HG03439 (cell line): ENCODE measurements at regions not wholly inside any gene's neighbourhood (a gene's known extent, or its start where the extent isn't known, plus 50 kb on each side); places are given as distances from the start of the nearest gene placed in this dataset.
"Not testable (repeated sequence)": the region's sequence is repeated elsewhere in the genome, so short reads cannot be mapped to it uniquely, and the experiment has no call there.

Source experiments
- ATAC-seq: cut with Tn5 transposase; IDR thresholded peaks from one replicate; pipeline ENCODE4 v1.9.1; 2021; ENCODE audit warnings: mild to moderate bottlenecking, moderate library complexity; ENCODE audit not compliant: unreplicated experiment

GRCh38 chr5:112026879-112027278, 269.9 kb upstream of the NREP start:
- ATAC-seq: not testable (repeated sequence)

- ATAC-seq: no peak
Measured at GRCh38 chr5:112025757-112026156, 268.8 kb upstream of the NREP start.

DNA sequence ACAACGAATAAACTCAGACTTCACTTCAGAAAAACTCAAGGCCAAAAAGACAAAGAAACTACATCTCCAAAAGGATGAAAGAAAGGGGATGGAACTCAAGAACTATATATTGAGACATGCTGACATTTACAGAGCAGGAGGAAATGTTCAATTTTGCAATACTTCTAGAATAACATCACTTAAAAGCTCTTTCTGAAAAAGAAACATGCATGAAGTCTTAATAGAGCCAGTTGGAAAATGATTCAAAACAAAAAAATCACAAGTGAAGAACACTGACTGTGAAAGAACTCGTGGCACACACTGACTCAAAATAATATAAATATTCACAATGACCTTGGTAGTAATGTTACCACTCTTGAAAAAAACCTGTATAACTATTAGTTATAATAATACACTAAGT, 267.8 kb upstream of the NREP start:
- ATAC-seq: no peak

DNA sequence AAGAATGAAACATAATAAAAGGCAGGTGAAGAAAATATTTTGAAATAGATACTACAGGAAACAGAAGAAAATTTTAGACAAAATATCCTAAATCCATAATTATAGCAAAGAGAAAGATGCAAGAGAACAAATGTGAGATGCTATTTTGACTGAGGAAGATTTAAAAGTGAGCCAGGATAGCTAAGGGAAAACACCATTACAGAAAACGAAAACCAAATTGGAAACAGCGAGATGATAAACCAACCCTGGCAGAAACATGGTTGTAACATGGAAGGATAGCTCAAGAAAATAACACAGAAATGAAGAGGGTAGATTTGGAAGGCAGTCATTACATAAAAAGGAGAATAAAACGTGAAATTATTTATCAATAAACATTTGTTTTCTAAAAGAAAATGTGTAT, 267.2 kb upstream of the NREP start:
- ATAC-seq: no peak

DNA sequence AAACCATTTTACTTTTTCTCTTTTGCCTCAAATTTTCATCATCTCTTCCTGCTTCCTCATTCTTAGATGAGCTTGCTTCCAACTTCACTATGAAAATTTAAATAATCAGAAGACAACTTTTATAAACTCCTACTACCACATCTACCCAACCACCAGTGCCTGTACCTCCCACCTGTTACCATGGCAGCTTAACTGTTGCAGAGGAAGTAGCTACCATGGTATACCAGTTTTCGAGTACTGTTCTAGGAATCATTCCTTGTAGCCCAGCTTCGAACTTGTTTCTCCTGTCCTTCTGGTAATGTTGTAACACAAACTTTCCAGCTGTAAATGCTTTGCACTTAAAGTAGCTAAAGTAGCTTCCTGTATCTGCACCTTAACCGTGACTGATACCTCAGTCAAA, 266.8 kb upstream of the NREP start:
- ATAC-seq: no peak

GRCh38 chr5:112018846-112019245, 261.9 kb upstream of the NREP start:
- no peak for ATAC-seq

DNA sequence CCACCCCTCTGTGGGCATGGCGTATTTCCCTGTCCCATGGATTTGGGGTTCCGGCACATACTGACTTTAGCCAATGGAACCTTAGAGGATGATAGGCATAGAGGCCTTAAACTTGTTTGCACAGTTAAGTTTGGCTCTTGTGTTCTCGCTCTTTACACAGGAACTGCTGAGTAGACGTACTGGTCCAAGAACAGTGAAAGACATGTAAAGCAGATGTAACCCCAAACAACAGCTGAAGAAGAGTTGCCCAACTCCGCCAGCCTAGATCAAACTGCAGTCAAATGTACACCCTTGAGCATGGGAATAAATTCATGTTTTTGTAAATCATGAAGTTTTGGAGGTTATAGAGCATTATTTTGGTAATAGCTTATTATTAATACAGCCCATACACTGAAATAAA, 260.0 kb upstream of the NREP start:
- no peak for ATAC-seq

DNA sequence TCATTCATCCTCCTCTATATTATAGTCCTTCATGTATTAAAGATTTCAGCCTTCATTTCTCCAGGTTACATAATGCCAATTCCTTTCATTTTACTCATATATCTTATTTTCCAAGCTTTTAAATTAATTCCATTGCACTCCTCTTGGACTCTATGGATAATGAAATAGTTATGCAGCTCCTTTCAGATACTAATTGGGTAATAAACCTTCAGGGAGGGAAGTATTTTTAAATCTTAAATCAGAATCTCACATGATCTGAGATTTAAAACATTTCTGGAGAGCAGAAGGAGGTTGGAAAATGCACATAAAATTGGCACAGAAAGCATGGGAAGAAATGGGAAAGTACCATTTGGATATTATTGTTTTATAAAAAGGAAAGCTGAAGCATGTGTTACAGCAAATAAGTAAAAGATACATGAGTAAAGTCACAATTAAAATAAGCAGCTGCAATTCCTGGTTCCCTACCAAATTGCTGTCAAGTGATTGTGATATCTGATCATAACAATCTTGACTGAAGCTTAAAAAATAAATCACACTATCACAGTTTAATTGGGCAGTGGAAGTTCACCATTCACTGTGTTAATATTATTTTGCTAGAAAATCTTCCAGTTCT, 257.9 kb upstream of the NREP start:
- no peak for ATAC-seq

- no peak for ATAC-seq
Measured at GRCh38 chr5:112013660-112014059, 256.7 kb upstream of the NREP start.

DNA sequence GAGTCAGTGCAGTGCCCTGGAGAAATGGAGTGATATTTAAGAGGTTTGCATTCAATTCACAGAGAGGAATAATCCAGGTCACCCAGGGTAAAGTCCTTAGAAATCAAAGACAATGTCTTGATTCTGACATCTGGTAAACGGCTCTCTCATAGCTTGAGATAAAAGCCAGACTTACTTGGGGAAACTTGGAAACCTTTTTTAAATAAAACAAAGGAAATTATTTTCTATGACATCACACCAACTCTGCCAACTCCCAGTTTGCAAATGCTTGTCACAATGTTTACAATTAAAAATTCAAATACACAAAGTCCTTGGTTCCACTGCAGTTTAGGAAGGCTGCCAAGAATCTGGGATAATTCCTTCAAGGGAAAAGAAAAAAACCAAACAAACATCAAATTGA, 255.1 kb upstream of the NREP start:
- no peak for ATAC-seq

- no peak for ATAC-seq
Measured at GRCh38 chr5:112010475-112010874, 253.5 kb upstream of the NREP start.

GRCh38 chr5:112006721-112007120, 249.7 kb upstream of the NREP start:
- ATAC-seq: no peak

DNA sequence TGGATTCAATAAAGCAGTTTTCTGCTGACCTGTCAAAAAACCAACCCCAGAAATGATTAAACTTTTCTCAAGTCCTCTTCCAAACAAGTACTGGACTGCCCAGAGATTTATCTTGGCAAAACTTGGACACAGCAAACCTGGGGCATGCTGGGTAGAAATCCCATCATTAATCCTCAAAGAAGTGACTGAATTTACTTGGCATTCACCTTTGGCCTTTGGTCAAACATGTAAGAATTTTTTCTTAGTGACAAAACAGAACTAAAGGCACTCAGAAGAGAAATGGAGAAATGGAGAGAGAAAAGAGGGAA, 248.6 kb upstream of the NREP start:
- ATAC-seq: no peak

- peak; percentile 80 for ATAC-seq
Measured at GRCh38 chr5:112004867-112005622, 248.1 kb upstream of the NREP start.

DNA sequence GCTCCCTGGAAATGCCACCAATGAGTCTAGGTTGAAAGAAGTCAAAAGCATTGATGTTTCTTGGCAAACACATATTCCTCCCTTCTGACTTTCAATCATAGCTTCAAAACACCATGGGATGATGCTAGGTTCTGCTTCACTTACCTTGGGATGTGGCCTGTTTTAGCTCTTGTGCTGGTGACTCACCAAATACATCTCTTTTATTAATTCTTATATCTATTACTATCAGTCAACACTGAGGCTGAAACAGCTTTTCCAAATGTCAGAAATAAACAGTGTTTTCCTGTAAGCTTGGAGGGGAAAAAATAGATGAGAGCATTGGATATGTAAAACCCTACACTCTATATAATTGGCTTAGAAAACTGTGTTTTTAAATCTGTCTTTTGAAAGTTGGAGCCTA, 245.4 kb upstream of the NREP start:
- ATAC-seq: no peak

DNA sequence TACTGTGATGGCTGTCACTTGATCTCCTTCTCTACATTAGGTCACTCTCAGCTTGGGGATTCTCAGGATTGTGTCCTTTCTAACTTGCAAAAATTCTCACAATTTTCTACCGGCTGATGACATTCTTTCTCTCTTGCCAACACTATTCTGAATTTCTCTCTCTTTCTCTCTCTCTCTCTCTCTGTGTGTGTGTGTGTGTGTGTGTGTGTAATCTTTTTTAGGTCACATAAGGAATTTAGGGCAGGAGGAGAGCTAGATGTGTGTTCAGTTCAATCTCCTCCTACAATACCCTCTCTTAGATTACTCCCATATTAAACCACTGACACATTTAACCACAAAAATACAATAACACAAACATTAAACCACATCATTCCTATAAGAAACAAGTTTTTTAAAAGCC, 242.3 kb upstream of the NREP start:
- no peak for ATAC-seq

DNA sequence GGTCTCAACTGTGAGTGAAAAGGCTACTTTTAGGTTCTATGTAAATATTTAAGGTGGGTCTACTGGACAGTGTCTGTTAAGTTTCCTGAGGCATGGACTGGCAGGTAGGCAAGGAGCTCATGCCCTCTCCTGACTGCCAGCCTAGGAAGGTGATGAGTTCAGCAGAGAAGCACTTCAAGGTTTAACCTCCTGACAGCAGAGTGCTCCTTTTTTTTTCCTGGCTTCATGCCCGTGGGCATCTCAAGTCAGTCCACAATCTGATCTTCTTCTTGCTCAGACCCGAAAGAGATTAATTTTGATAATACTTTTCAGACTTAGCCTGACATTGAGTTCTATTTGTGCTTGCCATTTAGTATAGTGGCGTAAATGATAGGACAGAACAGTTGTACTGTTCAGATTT, 241.9 kb upstream of the NREP start:
- ATAC-seq: no peak

- no peak for ATAC-seq
Measured at GRCh38 chr5:111997711-111998110, 240.7 kb upstream of the NREP start.

DNA sequence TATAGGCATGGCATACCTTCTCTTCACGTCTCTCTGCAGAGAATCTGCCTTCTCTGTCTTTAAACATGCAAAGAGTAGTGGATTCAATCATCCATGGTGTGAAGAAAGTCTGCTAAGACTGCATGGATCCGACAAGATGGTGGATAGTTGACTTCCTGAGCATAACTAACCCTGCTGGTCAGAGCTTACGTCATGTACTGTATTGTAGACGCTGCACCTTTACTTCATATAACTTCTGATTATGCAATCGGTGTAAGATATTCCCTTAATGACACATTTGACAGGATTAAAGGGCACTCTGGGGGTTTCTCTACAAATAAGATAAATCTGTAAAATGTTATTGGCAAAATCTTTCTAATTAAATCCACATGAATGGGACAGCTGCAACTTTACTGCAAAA, 240.3 kb upstream of the NREP start:
- no peak for ATAC-seq

- no peak for ATAC-seq
Measured at GRCh38 chr5:111996574-111996973, 239.6 kb upstream of the NREP start.

- no peak for ATAC-seq
Measured at GRCh38 chr5:111995701-111996100, 238.7 kb upstream of the NREP start.

- no peak for ATAC-seq
Measured at GRCh38 chr5:111993242-111993641, 236.2 kb upstream of the NREP start.

- ATAC-seq: no peak
Measured at GRCh38 chr5:111984044-111984443, 227.1 kb upstream of the NREP start.
